Activated CD4-positive, CD25-positive, alpha-beta regulatory T cell treated with anti-CD3 and anti-CD28 coated beads, Interleukin-2, amount 50 U/mL, for 24 hours (primary cell): ENCODE measurements at regions not wholly inside any gene's neighbourhood (a gene's known extent, or its start where the extent isn't known, plus 50 kb on each side); places are given as distances from the start of the nearest gene placed in this dataset.

ENCODE experiments used
- ATAC-seq, 2 donors: fragments of 150-1000 bp; cut with Tn5 transposase; one replicate each; pipeline ENCODE4 v1.10.0; 2021; ENCODE audit warnings: mild to moderate bottlenecking in 1 of 2, moderate library complexity in 1 of 2

DNA sequence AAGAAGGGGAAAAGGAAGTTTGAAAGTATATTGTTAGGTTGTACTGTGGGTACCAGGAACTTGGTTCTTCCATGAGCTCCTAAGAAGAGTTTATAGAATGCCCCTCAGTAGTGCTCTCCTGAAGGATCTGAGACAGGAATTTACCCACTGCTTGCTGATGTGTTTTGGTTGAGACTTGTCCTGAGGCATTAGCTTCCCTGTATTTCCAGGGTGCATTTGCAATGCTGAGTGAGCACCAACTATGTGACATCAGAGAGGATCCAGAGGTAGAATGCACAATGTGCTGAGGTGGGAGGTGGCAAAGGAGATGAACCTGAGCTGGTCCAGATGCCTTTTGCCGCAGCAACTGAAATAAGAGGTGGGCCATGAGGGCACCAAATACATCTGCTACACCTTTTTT is 64.3 kb upstream of the LRRC3B start:
- no peak for ATAC-seq

- no peak for ATAC-seq
Measured at GRCh38 chr3:26559227-26559626, 63.3 kb upstream of the LRRC3B start.

- no peak for ATAC-seq
Measured at GRCh38 chr3:26560081-26560480, 62.5 kb upstream of the LRRC3B start.

DNA sequence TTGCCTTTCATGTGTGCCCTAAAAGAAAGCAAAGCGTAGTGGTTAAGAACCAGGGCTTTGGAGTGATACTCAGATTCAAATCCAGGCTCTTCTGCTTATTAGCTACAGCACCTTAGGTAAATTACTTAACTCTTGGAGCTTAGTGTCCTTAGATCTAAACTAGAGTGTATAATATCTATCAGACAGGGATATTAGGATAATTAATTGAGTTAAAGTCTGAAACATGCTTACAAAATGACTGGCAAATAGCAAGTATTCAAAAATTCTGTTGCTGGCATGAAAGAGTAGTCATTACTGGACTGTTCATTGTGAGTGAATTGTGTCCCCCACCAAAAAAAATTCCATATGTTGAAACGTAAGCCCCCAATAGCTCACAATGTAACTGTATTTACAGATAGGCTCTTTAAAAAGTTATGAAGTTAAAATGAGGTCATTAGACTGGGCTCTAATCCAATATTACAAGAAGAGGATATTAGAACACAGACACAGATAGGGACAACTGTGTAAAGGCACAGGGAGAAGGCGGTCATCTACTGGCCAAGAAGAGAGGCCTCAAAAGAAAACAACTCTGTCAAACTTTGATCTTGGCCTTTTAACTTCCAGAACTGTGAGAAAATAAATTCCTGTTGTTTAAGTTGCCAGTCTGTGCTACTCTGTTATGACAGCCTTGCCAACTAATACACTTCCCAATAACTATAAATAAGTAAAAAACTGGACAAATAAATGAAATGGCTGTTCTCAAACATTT is 60.4 kb upstream of the LRRC3B start:
- ATAC-seq, result no peak
